HL-60 (cell line): ENCODE measurements at regions not wholly inside any gene's neighbourhood (a gene's known extent, or its start where the extent isn't known, plus 50 kb on each side); places are given as distances from the start of the nearest gene placed in this dataset.

Experiments used
- DNase-seq, 2 experiments: peaks; one replicate each; pipeline ENCODE4 v3.0.0-alpha.2; 2010 to 2020; ENCODE audit warnings: low read depth in 1 of 2, low spot score in 1 of 2
- H3K27ac ChIP-seq: fragments of 250-450 bp; sonication (Bioruptor Pico); replicated peaks from 2 replicates; pipeline ENCODE4 v1.5.1; 2020; ENCODE audit warnings: mild to moderate bottlenecking, moderate library complexity
- H3K27me3 ChIP-seq: fragments of 250-450 bp; sonication (Bioruptor Pico); 2 replicates; pipeline ENCODE4 v1.5.1; 2021; ENCODE audit warnings: mild to moderate bottlenecking, moderate library complexity; ENCODE audit not compliant: insufficient read depth, poor library complexity, severe bottlenecking
- H3K4me3 ChIP-seq: replicated peaks from 2 replicates; pipeline ENCODE4 v1.5.1; 2011; ENCODE audit warnings: mild to moderate bottlenecking, control low read depth, low read length; ENCODE audit not compliant: insufficient read depth
- GABPA ChIP-seq: IDR thresholded peaks from 2 replicates; pipeline ENCODE4 v1.6.1; 2012; ENCODE audit warnings: low read depth
- POLR2AphosphoS5 ChIP-seq: IDR thresholded peaks from 2 replicates; pipeline ENCODE4 v1.6.1; 2012; ENCODE audit warnings: low read depth
- SPI1 ChIP-seq: IDR thresholded peaks from 2 replicates; pipeline ENCODE4 v1.6.1; 2012; ENCODE audit warnings: low read depth, mild to moderate bottlenecking, borderline replicate concordance
- TF ChIP-seq, protein P1 (sequence below): IDR thresholded peaks from 2 replicates; pipeline ENCODE4 v1.6.1; 2012; ENCODE audit warnings: low read depth; ENCODE audit not compliant: insufficient replicate concordance
- TF ChIP-seq, protein P2 (sequence below): IDR thresholded peaks from one replicate; pipeline ENCODE4 v1.5.1; 2011; ENCODE audit warnings: low read length, control low read depth, inconsistent platforms; ENCODE audit not compliant: insufficient read depth

GRCh38 chrX:95427389-95427788 is 1257.3 kb upstream of the DIAPH2 start:
- TF ChIP-seq, protein P1, sequence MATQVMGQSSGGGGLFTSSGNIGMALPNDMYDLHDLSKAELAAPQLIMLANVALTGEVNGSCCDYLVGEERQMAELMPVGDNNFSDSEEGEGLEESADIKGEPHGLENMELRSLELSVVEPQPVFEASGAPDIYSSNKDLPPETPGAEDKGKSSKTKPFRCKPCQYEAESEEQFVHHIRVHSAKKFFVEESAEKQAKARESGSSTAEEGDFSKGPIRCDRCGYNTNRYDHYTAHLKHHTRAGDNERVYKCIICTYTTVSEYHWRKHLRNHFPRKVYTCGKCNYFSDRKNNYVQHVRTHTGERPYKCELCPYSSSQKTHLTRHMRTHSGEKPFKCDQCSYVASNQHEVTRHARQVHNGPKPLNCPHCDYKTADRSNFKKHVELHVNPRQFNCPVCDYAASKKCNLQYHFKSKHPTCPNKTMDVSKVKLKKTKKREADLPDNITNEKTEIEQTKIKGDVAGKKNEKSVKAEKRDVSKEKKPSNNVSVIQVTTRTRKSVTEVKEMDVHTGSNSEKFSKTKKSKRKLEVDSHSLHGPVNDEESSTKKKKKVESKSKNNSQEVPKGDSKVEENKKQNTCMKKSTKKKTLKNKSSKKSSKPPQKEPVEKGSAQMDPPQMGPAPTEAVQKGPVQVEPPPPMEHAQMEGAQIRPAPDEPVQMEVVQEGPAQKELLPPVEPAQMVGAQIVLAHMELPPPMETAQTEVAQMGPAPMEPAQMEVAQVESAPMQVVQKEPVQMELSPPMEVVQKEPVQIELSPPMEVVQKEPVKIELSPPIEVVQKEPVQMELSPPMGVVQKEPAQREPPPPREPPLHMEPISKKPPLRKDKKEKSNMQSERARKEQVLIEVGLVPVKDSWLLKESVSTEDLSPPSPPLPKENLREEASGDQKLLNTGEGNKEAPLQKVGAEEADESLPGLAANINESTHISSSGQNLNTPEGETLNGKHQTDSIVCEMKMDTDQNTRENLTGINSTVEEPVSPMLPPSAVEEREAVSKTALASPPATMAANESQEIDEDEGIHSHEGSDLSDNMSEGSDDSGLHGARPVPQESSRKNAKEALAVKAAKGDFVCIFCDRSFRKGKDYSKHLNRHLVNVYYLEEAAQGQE = no peak
- no peaks in the 10 kb centered on the region for H3K27me3 ChIP-seq
- H3K27ac ChIP-seq = no peak overlapping the region
- no peak overlapping the region for H3K4me3 ChIP-seq
- no peak for DNase-seq

DNA sequence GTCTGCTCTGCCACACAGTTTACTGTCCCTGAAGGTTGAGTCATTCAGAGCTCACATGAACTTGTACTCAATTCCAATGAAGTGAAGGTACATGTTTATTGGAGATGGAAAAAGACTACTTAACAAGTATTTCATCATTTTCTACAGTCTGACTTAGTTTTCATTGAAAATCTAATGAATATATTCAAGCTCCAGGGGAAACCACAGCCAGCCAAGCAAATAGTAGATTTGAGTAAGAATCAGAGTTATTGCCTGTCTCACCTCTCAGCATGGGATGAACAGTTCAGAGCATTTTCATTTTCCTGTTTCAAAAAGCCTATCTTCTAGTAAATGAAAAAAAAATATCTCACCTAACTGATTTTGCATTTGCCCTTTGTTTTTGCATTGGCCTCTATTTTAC is 1249.4 kb upstream of the DIAPH2 start:
- no peak for DNase-seq
- Histone ChIP-seq H3K27me3 (no peaks in the 10 kb centered on the region), H3K4me3 (no peak overlapping the region), H3K27ac (no peak overlapping the region)
- TF ChIP-seq, protein P1 = no peak
- no peak for TF ChIP-seq SPI1
- TF ChIP-seq, protein P2, sequence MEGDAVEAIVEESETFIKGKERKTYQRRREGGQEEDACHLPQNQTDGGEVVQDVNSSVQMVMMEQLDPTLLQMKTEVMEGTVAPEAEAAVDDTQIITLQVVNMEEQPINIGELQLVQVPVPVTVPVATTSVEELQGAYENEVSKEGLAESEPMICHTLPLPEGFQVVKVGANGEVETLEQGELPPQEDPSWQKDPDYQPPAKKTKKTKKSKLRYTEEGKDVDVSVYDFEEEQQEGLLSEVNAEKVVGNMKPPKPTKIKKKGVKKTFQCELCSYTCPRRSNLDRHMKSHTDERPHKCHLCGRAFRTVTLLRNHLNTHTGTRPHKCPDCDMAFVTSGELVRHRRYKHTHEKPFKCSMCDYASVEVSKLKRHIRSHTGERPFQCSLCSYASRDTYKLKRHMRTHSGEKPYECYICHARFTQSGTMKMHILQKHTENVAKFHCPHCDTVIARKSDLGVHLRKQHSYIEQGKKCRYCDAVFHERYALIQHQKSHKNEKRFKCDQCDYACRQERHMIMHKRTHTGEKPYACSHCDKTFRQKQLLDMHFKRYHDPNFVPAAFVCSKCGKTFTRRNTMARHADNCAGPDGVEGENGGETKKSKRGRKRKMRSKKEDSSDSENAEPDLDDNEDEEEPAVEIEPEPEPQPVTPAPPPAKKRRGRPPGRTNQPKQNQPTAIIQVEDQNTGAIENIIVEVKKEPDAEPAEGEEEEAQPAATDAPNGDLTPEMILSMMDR = no peak
- TF ChIP-seq POLR2AphosphoS5 = no peak
- TF ChIP-seq GABPA = no peak

GRCh38 chrX:95441836-95442235 is 1242.8 kb upstream of the DIAPH2 start:
- Histone ChIP-seq H3K27me3 (no peaks in the 10 kb centered on the region), H3K4me3 (no peak overlapping the region), H3K27ac (no peak overlapping the region)
- TF ChIP-seq, protein P1 = no peak
- no peak for TF ChIP-seq POLR2AphosphoS5
- no peak for TF ChIP-seq SPI1
- TF ChIP-seq, protein P2 = no peak
- TF ChIP-seq GABPA = no peak
- no peak for DNase-seq

- TF ChIP-seq POLR2AphosphoS5 (no peak), GABPA (no peak), SPI1 (no peak)
- TF ChIP-seq, protein P2 = no peak
- no peak for DNase-seq
- no peak overlapping the region for H3K27ac ChIP-seq
- H3K4me3 ChIP-seq = no peak overlapping the region
- no peaks in the 10 kb centered on the region for H3K27me3 ChIP-seq
Observed at GRCh38 chrX:95484781-95485180, 1199.9 kb upstream of the DIAPH2 start.
